Suprapubic skin (tissue), 4 donors: ENCODE measurements at regions not wholly inside any gene's neighbourhood (a gene's known extent, or its start where the extent isn't known, plus 50 kb on each side); places are given as distances from the start of the nearest gene placed in this dataset.

Source experiments
- DNase-seq, 2 donors: peaks; one replicate each; pipeline ENCODE4 v3.0.0-alpha.2; 2019; ENCODE audit warnings: low spot score in 2 of 2
- H3K27ac ChIP-seq: fragments of 200-600 bp; sonication (generic); one replicate; pipeline ENCODE4 v1.5.1; 2019
- H3K27me3 ChIP-seq: fragments of 200-600 bp; sonication (generic); one replicate; pipeline ENCODE4 v1.5.1; 2019
- H3K36me3 ChIP-seq: fragments of 200-600 bp; sonication (generic); one replicate; pipeline ENCODE4 v1.5.1; 2019
- H3K4me1 ChIP-seq: fragments of 200-600 bp; sonication (generic); one replicate; pipeline ENCODE4 v1.5.1; 2019
- H3K4me3 ChIP-seq: fragments of 200-600 bp; sonication (generic); one replicate; pipeline ENCODE4 v1.5.1; 2019; ENCODE audit warnings: mild to moderate bottlenecking
- H3K9me3 ChIP-seq: fragments of 200-600 bp; sonication (generic); one replicate; pipeline ENCODE4 v1.5.1; 2019
- EP300 ChIP-seq: sonication (generic); formaldehyde crosslinking; IDR thresholded peaks from one replicate; pipeline ENCODE4 v1.6.1; 2017; ENCODE audit warnings: antibody characterized with exemption
- POLR2A ChIP-seq, 2 donors: fragments of 450-650 bp; IDR thresholded peaks; one replicate each; pipeline ENCODE4 v1.6.1; 2017; ENCODE audit warnings: antibody characterized with exemption in 2 of 2, mild to moderate bottlenecking in 2 of 2, moderate library complexity in 2 of 2
- POLR2AphosphoS5 ChIP-seq, 3 donors: sonication (generic); formaldehyde crosslinking; IDR thresholded peaks; one replicate each; pipeline ENCODE4 v1.6.1; 2017; ENCODE audit warnings: antibody characterized with exemption in 3 of 3
- WGBS: methylation state at CpG from one replicate; pipeline ENCODE4 v1.1.5; 2018; 5-methylcytosine and 5-hydroxymethylcytosine counted together
- TF ChIP-seq, protein P1 (sequence below), 2 donors: fragments of 200-600 bp in 1 of 2; fragments of 450-650 bp in 1 of 2; sonication (generic) in 1 of 2; IDR thresholded peaks; one replicate each; pipeline ENCODE4 v1.5.1; 2016 to 2019; ENCODE audit warnings: antibody characterized with exemption in 2 of 2, mild to moderate bottlenecking in 1 of 2, moderate library complexity in 1 of 2

DNA sequence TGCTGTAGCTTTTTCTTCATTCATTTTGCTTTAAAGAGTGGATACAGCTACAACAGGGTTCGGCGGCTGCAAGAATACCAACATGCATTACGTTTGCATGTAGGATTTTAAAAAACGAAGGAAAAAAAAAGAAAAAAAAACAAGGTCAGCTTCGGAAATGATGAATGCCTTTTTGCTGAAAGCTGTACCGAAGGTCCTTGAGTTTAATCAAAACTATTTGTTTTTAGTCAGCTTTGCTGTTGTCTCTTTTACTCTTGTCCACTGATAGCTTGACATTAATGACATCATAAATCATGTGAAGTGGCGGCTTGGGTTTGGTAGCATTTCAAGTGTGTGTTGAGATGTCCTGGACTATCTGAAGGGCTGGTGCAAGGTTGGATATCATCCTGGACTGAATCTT is 779.1 kb downstream of the NR2F1-AS1 start:
- Histone ChIP-seq H3K9me3 (no peaks in the 10 kb centered on the region), H3K27me3 (no peaks in the 10 kb centered on the region), H3K27ac (no peak overlapping the region), H3K4me1 (no peaks in the 10 kb centered on the region), H3K36me3 (no peaks in the 10 kb centered on the region), H3K4me3 (no peak overlapping the region)
- WGBS, result 31% methylated on average over 7 of the region's 7 CpGs
- DNase-seq, result no peak
- TF ChIP-seq POLR2A (IDR thresholded peaks at IDR 0.05), result no peak
- TF ChIP-seq POLR2AphosphoS5 (IDR thresholded peaks at IDR 0.05), result no peak
- TF ChIP-seq, protein P1, sequence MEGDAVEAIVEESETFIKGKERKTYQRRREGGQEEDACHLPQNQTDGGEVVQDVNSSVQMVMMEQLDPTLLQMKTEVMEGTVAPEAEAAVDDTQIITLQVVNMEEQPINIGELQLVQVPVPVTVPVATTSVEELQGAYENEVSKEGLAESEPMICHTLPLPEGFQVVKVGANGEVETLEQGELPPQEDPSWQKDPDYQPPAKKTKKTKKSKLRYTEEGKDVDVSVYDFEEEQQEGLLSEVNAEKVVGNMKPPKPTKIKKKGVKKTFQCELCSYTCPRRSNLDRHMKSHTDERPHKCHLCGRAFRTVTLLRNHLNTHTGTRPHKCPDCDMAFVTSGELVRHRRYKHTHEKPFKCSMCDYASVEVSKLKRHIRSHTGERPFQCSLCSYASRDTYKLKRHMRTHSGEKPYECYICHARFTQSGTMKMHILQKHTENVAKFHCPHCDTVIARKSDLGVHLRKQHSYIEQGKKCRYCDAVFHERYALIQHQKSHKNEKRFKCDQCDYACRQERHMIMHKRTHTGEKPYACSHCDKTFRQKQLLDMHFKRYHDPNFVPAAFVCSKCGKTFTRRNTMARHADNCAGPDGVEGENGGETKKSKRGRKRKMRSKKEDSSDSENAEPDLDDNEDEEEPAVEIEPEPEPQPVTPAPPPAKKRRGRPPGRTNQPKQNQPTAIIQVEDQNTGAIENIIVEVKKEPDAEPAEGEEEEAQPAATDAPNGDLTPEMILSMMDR (IDR thresholded peaks at IDR 0.05), result no peak
- no peak for TF ChIP-seq EP300

DNA sequence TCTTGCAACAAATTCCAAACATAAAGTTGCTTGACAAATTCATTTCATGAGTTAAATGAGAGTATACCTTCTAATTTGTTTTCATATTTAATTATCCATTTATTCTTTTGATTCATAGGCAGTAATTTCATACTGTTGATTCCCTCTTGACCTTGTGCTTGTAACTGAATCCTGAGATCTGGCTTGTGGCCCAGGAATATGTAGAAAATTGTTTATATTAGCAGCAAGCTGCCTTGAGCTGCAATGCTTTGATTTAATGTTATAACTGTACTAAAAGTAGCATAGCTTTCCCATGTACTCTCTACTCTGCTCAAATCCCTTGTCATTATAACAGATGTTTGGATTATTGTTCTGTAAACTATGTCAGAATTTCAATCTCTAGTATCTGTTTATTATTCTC is 780.7 kb downstream of the NR2F1-AS1 start:
- Histone ChIP-seq H3K36me3 (no peaks in the 10 kb centered on the region), H3K27me3 (no peaks in the 10 kb centered on the region), H3K9me3 (no peaks in the 10 kb centered on the region), H3K27ac (no peak overlapping the region), H3K4me1 (no peaks in the 10 kb centered on the region), H3K4me3 (no peak overlapping the region)
- TF ChIP-seq POLR2A (IDR thresholded peaks at IDR 0.05) (no peak), EP300 (no peak), POLR2AphosphoS5 (IDR thresholded peaks at IDR 0.05) (no peak)
- TF ChIP-seq, protein P1 (IDR thresholded peaks at IDR 0.05), result no peak
- no peak for DNase-seq

DNA sequence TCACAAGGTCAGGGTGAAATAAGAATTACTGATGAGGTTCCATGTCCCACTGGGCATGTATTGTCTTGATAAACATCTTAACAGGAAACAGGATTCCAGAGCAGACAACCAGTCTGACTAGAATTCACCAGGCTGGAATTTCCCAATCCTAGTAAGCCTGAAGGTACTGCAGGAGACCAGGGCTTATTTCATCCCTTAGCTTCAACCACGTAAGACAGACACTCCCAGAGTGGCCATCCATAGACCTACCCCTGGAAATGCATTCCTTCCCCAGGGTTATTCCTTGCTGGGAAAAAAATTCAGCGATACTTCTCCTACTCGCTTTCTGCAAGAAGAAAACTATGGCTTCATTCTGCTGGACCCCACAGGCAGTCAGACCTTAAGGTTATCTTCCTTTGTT is 785.4 kb downstream of the NR2F1-AS1 start:
- H3K36me3 ChIP-seq, result no peaks in the 10 kb centered on the region

DNA sequence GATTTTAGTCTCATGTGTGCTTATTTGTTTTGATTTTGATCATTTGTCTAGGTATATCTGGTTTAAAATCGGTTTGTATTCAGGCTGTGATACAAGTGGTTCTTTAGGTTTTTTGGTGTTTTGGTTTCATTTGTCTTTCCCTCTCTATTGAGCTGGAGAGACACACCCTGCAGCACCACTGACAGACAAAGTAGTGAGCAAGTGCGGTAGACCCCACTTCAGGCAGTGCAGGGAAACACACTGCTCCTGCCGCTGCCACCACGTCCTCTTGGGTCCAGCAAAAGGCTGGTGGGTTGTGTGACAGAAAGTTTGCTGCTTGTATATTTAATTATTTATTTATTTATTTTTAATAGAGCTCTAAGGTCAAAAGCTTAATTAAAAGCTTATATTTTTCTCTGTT is 801.0 kb downstream of the NR2F1-AS1 start:
- Histone ChIP-seq H3K27ac (no peak overlapping the region), H3K36me3 (no peaks in the 10 kb centered on the region), H3K27me3 (no peaks in the 10 kb centered on the region), H3K4me1 (no peaks in the 10 kb centered on the region), H3K9me3 (no peaks in the 10 kb centered on the region), H3K4me3 (no peak overlapping the region)
- TF ChIP-seq POLR2A (IDR thresholded peaks at IDR 0.05) (no peak), EP300 (no peak), POLR2AphosphoS5 (IDR thresholded peaks at IDR 0.05) (no peak)
- TF ChIP-seq, protein P1 (IDR thresholded peaks at IDR 0.05), result no peak
- no peak for DNase-seq
- WGBS, result 56% methylated on average over 4 of the region's 4 CpGs

More for the DNA sequence above, 785.4 kb downstream of the NR2F1-AS1 start:
- H3K9me3 ChIP-seq, result peaks cover 5% of the 10 kb centered on the region
- TF ChIP-seq EP300 (no peak), POLR2AphosphoS5 (IDR thresholded peaks at IDR 0.05) (no peak), POLR2A (IDR thresholded peaks at IDR 0.05) (no peak)
- TF ChIP-seq, protein P1 (IDR thresholded peaks at IDR 0.05), result no peak
- H3K4me3 ChIP-seq, result no peak overlapping the region
- DNase-seq, result no peak
- H3K4me1 ChIP-seq, result no peaks in the 10 kb centered on the region
- H3K27me3 ChIP-seq, result no peaks in the 10 kb centered on the region
- 93% methylated on average over 3 of the region's 3 CpGs for WGBS
- H3K27ac ChIP-seq, result no peak overlapping the region

DNA sequence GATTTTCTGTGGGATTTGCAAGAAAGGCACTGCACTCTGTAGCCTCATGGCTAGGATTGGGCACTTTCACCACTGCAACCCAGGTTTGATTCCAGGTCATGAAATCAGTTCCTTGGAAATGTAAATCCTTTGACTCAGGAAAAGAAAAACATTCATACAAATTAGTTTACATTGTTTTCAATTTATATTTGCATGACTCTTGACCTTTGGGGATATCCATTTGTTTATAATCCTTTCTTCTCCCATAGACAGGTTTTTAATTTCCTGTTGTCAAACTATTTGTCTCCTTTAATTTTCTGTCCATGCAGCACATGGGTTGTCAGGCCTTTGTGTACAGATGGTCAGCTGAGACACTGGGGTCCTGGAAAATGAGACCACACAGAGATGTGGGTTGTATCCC is 801.5 kb downstream of the NR2F1-AS1 start:
- no peaks in the 10 kb centered on the region for H3K27me3 ChIP-seq
- H3K4me1 ChIP-seq, result no peaks in the 10 kb centered on the region
- no peak overlapping the region for H3K4me3 ChIP-seq
- no peak for DNase-seq
- no peaks in the 10 kb centered on the region for H3K9me3 ChIP-seq
- H3K27ac ChIP-seq, result no peak overlapping the region
- H3K36me3 ChIP-seq, result no peaks in the 10 kb centered on the region
- TF ChIP-seq, protein P1 (IDR thresholded peaks at IDR 0.05), result no peak
